Adrenal gland (tissue), 9 donors: ENCODE measurements at regions not wholly inside any gene's neighbourhood (a gene's known extent, or its start where the extent isn't known, plus 50 kb on each side); places are given as distances from the start of the nearest gene placed in this dataset.

Experiments used
- DNase-seq, 7 donors: peaks; one replicate each; pipeline ENCODE4 v3.0.0-alpha.2; 2019 to 2020
- H3K27ac ChIP-seq, 5 donors: fragments of 200-600 bp; sonication (generic) in 4 of 5; 1 replicate in 3 of 5; 2 replicates in 2 of 5; pipeline versions ENCODE4 v1.5.1 to v1.8.0; 2016 to 2020; ENCODE audit warnings: mild to moderate bottlenecking in 1 of 5
- H3K27me3 ChIP-seq: fragments of 200-600 bp; 2 replicates; pipeline ENCODE4 v1.8.0; 2021
- H3K36me3 ChIP-seq, 2 donors: fragments of 200-600 bp; replicated peaks in 1 of 2; 1 replicate in 1 of 2; 2 replicates in 1 of 2; pipeline versions ENCODE4 v1.5.1 to v1.8.0; 2018 to 2022
- H3K4me1 ChIP-seq, 2 donors: fragments of 200-600 bp; replicated peaks in 1 of 2; 1 replicate in 1 of 2; 2 replicates in 1 of 2; pipeline versions ENCODE4 v1.5.1 to v1.8.0; 2018 to 2021
- H3K4me3 ChIP-seq, 4 donors: fragments of 200-600 bp; sonication (generic) in 3 of 4; one replicate each; pipeline ENCODE4 v1.5.1; 2016 to 2018
- H3K9me3 ChIP-seq, 3 donors: fragments of 200-600 bp; sonication (generic) in 1 of 3; replicated peaks in 1 of 3; 1 replicate in 2 of 3; 2 replicates in 1 of 3; pipeline versions ENCODE4 v1.5.1 to v1.8.0; 2016 to 2021
- POLR2A ChIP-seq, 2 donors: fragments of 450-650 bp; IDR thresholded peaks; one replicate each; pipeline ENCODE4 v1.6.1; 2017; ENCODE audit warnings: antibody characterized with exemption in 2 of 2, mild to moderate bottlenecking in 2 of 2, moderate library complexity in 1 of 2
- WGBS, 4 donors: extraction: QIAGEN DNeasy Blood & Tissue Kit in 2 of 4; methylation state at CpG; one replicate each; pipeline versions ENCODE4 v1.1.5 to v1.1.7; 2013 to 2017; 5-methylcytosine and 5-hydroxymethylcytosine counted together
- intact Hi-C, 2 donors: fragments of 100-400 bp; cut with DNase I; formaldehyde crosslinking; loops; one replicate each; pipeline versions ENCODE4 v1.14.1 to v1.15.0; 2022 to 2023
- TF ChIP-seq, protein P1 (sequence below), 6 experiments: fragments of 450-650 bp in 4 of 6; fragments of 200-600 bp in 2 of 6; sonication (generic) in 1 of 6; IDR thresholded peaks; 1 replicate in 5 of 6; 2 replicates in 1 of 6; pipeline versions ENCODE4 v1.5.1 to v1.8.0; 2016 to 2021; ENCODE audit warnings: antibody characterized with exemption in 6 of 6, mild to moderate bottlenecking in 2 of 6, moderate library complexity in 1 of 6
- donor health status: healthy with polysubstance abuse.
- donor health status: Bipolar disorder and iron deficiency.
- donor health status: DM: yes; HTN: yes; CAD: no.
- donor health status: DM: no; HTN: no; CAD: no.
- donor health status: DM: no; HTN: no; CAD: no.

GRCh38 chr20:39862470-39862891 is 826.6 kb downstream of the MAFB start:
- no peaks in the 10 kb centered on the region for H3K36me3 ChIP-seq
- H3K4me3 ChIP-seq: no peak overlapping the region
- 57 to 69% (median 66%) methylated on average over 4 of the region's 4 CpGs for WGBS, 4 donors
- no peak for DNase-seq
- H3K9me3 ChIP-seq: no peaks in the 10 kb centered on the region
- TF ChIP-seq, protein P1, sequence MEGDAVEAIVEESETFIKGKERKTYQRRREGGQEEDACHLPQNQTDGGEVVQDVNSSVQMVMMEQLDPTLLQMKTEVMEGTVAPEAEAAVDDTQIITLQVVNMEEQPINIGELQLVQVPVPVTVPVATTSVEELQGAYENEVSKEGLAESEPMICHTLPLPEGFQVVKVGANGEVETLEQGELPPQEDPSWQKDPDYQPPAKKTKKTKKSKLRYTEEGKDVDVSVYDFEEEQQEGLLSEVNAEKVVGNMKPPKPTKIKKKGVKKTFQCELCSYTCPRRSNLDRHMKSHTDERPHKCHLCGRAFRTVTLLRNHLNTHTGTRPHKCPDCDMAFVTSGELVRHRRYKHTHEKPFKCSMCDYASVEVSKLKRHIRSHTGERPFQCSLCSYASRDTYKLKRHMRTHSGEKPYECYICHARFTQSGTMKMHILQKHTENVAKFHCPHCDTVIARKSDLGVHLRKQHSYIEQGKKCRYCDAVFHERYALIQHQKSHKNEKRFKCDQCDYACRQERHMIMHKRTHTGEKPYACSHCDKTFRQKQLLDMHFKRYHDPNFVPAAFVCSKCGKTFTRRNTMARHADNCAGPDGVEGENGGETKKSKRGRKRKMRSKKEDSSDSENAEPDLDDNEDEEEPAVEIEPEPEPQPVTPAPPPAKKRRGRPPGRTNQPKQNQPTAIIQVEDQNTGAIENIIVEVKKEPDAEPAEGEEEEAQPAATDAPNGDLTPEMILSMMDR (IDR thresholded peaks at IDR 0.05): no peak
- no peak for TF ChIP-seq POLR2A (IDR thresholded peaks at IDR 0.05)
- no peaks in the 10 kb centered on the region for H3K27me3 ChIP-seq
- H3K27ac ChIP-seq: no peak overlapping the region
- H3K4me1 ChIP-seq: no peaks in the 10 kb centered on the region
- intact Hi-C loops: loop anchor here in 1 of 2 donors (10.0 kb wide), 1 partner anchor 588 kb away; no protein-coding TSS in a partner anchor

DNA sequence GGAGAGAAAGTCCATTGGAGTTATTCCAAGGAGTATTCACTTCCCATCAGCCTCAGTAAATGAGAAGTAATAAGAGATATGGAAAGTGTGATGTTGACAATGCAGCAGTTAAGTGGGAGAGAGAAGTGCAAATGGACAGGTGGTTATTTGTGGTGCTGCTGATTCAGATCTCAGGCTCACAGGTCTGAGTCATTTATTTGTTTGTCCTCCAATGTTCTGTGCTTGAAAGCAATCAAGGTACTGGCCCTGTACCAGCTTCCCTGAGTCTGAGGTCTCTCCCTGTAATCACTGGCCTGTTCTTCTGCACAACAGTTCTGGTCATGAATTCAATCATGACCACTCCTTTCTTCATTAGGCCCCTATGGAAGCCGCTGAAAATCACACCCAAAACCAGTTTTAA is 827.7 kb downstream of the MAFB start:
- DNase-seq: peak in 6 of 7 donors; percentile 22 to 66 (median 36)
- no peaks in the 10 kb centered on the region for H3K4me1 ChIP-seq
- H3K4me3 ChIP-seq: no peak overlapping the region
- H3K9me3 ChIP-seq: no peaks in the 10 kb centered on the region
- no peaks in the 10 kb centered on the region for H3K27me3 ChIP-seq
- WGBS, 4 donors: 63 to 75% (median 69%) methylated on average over 1 of the region's 1 CpG
- intact Hi-C loops: loop anchor here in 1 of 2 donors (10.0 kb wide), 1 partner anchor 587 kb away; no protein-coding TSS in a partner anchor
- no peaks in the 10 kb centered on the region for H3K36me3 ChIP-seq
- TF ChIP-seq, protein P1 (IDR thresholded peaks at IDR 0.05): no peak
- TF ChIP-seq POLR2A (IDR thresholded peaks at IDR 0.05): no peak
- no peak overlapping the region for H3K27ac ChIP-seq

GRCh38 chr20:39857835-39858234 is 831.2 kb downstream of the MAFB start:
- Histone ChIP-seq H3K36me3 (no peaks in the 10 kb centered on the region), H3K9me3 (no peaks in the 10 kb centered on the region), H3K4me1 (no peaks in the 10 kb centered on the region), H3K27me3 (no peaks in the 10 kb centered on the region), H3K27ac (no peak overlapping the region), H3K4me3 (no peak overlapping the region)
- WGBS, 4 donors: 80 to 91% (median 85%) methylated on average over 1 of the region's 1 CpG
- intact Hi-C loops: no loop called here
- DNase-seq: no peak
- TF ChIP-seq POLR2A (IDR thresholded peaks at IDR 0.05): no peak
- TF ChIP-seq, protein P1 (IDR thresholded peaks at IDR 0.05): no peak

DNA sequence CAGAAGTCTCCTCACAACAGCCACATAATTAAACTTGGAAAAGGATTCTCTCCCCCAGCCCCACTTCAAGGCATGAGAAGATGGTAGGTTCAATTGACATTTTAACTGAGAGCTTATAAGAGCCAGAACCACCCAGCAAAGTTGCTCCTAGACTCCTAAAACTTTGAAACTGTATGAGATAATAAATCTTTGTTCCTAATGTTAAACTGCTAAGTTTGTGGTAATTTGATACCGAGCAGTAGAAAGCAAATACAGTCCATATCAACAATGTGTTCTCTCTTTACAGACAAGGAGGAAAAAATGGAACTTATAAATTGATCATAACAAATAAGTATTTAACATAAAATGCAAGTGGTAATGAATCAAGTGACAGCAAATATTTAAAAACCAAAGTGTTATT is 831.8 kb downstream of the MAFB start:
- Histone ChIP-seq H3K36me3 (no peaks in the 10 kb centered on the region), H3K4me3 (no peak overlapping the region), H3K9me3 (no peaks in the 10 kb centered on the region), H3K27ac (no peak overlapping the region), H3K4me1 (no peaks in the 10 kb centered on the region), H3K27me3 (no peaks in the 10 kb centered on the region)
- DNase-seq: no peak
- TF ChIP-seq POLR2A (IDR thresholded peaks at IDR 0.05): no peak
- TF ChIP-seq, protein P1 (IDR thresholded peaks at IDR 0.05): no peak
- intact Hi-C loops: no loop called here
- 54 to 68% (median 63%) methylated on average over 1 of the region's 1 CpG for WGBS, 4 donors
